ENCODE measurements at regions not wholly inside any gene's neighbourhood (a gene's known extent, or its start where the extent isn't known, plus 50 kb on each side); places are given as distances from the start of the nearest gene placed in this dataset.

DNA sequence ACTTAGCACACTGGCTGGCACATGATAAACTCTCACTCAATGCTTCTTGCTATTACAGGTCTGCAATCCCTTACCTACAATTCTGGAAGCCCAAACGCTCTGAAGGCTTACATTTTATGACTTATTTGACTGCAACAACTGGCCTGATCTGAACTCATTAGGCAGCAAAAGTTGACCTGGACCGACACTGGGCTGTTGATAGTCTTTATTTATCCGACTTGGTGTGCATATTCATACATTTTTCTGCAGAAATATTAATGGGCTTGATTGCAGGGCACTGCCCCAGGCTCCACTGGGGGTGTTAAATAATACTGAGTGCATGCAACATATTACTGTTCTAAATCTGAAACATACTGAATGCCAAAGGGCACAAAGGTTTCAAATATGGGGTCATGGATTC lies 1076.7 kb downstream of the BCL11B start:
- no peak for DNase-seq (ENCODE audit: low spot score)

DNA sequence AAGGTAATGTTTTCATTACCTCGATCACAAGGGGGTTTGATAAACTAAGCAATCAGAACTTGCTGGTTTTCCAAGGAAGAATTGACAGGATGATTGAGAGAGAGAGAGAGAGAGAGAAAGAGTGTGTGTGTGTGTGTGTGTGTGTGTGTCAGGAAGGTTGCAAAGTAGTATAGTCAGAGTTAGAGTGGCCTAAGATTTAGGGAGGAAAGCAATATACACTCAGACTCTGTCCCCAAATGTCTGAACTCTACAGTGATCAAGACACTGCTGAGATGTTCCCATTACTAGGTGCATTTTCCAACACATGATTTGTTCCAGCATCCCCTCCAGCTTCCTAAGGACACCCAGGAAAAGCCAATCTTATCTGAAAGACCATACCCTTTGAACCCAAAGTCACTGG lies 1074.1 kb downstream of the BCL11B start:
- no peak for DNase-seq (ENCODE audit: low spot score)

DNA sequence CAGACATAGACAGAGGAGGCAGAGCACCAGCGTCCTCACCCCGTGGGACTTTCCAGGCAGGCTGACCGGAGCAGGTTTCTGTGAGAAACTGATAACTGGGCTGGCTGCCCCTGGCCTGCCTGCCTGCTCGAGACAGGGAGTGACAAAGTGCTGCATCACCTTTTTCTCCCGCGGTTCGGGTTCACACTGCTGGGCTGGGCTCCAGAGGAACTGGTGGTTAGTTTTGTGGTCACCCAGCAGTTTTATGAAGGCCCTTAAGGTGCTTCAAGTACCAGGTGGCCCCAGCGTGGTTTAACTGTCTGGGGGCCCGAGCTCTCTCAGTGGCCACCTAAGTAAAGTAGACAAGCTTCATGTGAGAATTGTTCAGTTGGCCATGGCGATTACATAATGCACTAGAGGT lies 1073.6 kb downstream of the BCL11B start:
- DNase-seq (ENCODE audit: low spot score): peak; percentile 79

DNA sequence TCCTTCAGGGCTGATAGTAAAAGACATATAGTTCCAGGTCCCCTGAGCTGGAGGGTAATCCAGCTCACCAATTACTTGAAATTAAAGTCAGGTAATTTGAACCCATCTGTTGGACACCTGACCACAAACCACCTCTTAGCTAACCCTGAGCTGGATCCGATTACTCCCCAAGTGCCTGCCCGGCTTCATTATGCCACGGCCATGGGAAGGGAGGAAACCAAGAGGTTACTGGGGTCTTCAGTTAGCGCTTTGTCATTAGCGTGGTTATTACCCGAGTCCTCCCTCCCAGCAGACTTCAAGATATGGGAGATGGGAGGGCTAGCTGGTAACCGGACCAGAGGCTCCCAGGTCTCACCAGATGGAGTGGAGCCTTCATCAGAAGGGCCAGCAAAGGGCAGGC lies 1071.4 kb downstream of the BCL11B start:
- no peak for DNase-seq (ENCODE audit: low spot score)

DNA sequence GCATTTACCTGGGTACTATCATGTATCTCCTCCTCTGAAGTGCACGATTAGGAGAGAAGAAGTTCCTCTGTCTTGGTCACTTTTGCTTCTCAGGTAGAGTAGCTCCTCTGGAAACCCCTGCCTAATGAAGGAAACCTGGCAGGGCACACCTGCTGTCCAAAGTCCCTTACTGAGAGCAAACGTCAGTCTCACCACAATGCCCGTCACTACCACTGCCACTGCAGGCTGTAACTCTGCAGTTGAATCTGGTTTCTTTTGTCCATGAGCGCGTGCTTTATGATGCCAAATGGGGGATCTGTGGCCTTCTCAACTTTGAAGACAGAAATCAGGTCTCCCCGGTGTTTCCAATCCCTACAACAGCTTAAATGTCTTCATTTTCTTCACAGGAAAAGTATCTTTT lies 1068.6 kb downstream of the BCL11B start:
- no peak for DNase-seq (ENCODE audit: low spot score)

DNA sequence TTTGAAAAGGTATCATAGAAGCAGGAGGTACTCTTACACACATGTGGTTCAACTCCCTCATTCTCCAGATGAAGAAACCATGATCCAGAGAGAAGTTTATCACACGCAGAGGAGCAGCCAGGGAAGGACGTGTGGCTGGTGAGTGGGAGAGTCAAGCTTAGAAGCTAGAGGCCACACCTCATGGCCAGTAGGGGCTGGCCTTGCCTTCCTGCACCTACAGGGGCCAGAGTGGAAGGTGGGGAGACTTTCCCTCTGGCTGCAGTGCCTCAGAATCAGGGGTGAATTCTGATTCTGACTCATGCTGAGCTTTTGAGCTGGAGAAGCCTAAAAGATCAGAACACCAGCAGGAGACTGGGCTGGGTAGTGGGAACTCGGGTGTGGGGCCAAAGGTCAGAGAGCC lies 1067.9 kb downstream of the BCL11B start:
- DNase-seq (ENCODE audit: low spot score): no peak

DNA sequence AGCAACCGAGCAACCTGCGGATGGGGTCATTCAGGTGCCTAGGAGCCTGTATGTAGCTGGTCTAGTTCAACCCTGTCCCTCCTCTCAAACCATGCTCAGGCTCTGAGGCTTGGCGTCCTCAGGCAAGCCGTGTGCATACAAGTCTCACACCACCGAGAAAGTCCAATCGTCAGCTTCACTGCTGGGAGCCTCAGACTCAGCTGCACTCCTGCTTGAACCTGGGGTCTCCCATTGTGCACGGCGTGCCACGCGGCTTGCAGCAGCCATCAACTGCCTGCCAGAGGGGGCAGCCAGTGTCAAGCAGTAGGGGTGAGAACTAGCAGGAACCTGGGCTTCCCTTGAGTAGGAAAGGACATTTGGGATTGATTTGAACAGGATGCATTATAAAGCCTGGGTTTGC lies 1064.6 kb downstream of the BCL11B start:
- DNase-seq (ENCODE audit: low spot score): no peak

DNA sequence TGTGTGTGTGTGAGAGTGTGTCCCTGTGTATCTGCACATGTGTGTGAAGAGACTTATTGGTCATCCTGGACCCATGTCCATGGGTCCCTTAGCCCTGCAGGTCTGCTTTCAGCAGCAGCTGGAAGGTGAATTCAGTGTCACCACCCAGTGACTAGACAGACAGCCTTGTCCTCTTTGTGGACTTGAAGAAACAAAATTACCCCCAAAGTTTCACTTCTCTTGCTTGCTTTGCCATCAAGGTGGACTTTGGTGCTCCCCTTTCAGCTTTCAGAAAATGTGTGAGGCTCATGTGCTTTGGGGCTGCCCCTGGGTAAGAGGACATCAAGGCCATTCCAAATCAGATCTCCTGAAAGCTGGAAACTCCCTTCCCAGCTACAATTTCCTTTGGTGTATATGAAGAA lies 1063.8 kb downstream of the BCL11B start:
- no peak for DNase-seq (ENCODE audit: low spot score)

DNA sequence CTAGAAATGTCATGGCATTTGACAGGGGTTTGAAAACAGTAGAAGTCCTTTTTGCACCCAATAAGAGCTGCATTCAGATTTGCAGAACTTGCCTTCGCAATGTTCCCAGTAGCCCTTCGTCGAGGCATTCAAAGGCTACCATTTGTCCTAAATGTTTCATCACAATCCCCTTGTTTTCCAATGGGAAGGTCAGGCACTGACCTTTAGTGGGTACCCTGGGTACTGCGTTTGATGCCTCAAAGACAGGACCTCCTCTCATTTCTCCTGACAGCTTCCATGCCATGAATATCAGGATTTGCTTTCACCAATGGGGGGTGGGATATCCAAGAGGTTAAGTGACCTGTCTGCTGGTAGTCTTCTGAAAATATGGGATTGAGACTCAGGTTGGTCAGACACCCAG lies 1063.1 kb downstream of the BCL11B start:
- no peak for DNase-seq (ENCODE audit: low spot score)

DNA sequence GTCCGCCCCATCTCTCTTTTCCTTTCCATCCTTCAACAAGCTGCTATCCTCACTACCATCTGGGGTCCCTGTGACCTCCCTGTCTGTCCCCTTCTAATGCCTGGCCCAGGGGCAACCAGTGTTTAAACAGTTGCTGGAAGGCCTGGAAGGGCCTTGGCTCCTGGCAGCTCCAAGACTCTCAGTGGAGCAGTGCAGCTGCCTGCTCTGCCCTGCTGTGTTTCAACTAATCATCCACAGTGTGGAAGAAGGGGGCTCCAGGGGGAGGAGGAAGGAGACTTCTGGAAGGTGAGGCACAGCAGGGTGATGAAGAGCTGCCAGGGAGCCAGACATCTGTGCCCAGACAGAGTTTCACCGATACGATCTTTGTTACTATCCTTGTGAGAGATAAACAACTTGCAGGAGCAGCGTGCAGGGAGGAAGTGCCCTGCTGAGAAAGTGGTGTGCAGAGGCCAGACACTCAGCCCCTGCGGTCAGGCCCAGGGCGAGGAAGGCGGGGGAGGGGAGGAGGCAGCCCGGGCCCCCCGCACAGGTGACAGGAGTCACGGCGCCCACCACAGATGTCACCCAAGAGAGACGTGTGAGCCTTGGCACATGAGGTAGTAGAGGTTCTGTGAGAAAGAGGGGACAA lies 1061.8 kb downstream of the BCL11B start:
- DNase-seq (ENCODE audit: low spot score): peak; percentile 50

DNA sequence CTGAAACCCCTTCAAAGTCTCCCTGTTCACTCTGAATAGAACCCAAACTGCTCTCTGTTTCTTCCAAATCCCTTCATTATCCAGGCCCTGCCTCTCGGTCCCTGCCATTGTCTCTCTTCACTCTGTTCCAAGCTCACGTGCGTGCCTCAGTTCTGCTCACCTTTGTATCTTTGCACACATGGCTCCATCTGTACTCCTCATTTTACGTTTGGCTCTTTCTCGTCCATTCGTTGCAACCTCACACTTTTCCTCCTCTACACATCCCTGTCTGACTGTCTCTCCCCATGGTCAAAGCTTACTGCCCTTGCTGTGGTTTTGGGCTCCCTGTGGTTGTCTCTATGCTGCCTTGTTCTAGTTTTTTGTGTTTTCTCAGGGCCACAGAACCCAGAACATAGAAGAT lies 1054.5 kb downstream of the BCL11B start:
- no peak for DNase-seq (ENCODE audit: low spot score)

DNA sequence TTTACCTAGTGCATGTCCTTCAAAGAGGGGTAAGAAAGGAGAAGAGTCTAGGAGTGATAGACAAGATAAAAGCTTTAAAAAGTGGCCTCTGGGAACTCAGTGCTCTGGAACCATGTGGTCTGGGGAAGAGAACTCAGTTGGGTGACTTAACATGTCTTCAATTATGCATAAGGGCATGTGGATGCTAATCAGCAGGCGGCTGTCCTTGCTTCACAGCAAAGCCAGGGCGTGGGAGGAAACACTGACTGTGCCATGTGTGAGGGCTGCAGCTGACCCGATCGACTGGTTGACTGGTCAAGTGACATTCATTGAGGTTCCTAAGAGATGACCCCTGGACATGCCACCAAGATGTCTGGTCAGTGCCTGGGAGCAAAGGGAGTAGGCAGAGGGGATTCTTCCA lies 1053.8 kb downstream of the BCL11B start:
- no peak for DNase-seq (ENCODE audit: low spot score)

DNA sequence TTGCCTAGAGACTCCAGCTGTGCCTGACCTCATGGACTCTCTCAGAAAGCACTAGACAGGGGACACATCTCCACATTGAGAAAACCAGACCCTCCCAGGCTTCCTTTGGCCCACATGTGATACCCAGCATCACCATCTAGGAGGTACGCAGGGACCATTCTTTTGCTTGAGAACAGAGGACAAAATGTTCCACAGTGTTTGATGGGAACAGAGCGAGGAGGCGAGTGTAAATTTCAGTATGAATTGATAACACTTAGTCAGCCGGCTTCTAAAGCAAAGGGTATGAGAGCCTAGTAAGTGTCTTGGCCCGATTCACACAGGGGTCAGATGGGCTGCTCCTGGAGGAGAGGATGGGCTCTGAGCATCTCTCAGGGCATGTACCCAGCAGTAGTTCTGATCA lies 1052.4 kb downstream of the BCL11B start:
- DNase-seq (ENCODE audit: low spot score): peak; percentile 39

DNA sequence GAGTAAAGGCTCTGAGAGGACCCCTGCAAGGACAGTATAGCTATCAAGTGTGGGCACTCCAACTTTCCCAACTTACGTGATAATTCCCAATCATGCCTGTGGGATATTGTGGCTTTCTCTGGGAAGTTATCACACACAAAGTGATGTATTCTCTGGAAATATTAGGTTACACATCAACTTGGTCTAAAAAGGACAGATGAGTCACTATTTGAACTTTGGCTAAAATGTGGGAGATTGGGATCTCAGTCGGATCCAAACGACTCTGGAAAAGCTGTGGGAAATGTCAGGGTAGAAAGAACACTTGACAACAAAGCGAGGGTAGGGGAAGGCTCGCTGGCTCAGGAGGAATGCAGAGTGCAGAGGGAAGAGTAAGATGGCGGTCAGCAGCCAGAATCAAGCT lies 1048.9 kb downstream of the BCL11B start:
- no peak for DNase-seq (ENCODE audit: low spot score)

DNA sequence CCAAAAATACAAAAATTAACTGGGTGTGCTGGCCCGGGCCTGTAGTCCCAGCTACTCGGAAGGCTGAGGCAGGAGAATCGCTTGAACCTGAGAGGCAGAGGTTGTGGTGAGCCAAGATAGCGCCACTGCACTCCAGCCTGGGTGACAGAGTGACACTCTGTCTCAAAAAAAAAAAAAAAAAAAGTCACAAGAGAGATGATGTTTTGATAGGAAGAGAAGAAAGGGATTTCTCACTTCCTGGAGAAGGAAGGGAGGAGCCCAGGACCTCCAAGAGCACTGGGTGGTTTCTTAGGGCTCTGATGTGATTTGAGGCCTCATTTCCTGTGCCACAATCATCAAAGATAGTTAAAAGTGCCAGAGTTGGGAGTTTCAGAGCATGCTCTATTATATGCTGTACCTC lies 1048.3 kb downstream of the BCL11B start:
- DNase-seq (ENCODE audit: low spot score): peak; percentile 62

DNA sequence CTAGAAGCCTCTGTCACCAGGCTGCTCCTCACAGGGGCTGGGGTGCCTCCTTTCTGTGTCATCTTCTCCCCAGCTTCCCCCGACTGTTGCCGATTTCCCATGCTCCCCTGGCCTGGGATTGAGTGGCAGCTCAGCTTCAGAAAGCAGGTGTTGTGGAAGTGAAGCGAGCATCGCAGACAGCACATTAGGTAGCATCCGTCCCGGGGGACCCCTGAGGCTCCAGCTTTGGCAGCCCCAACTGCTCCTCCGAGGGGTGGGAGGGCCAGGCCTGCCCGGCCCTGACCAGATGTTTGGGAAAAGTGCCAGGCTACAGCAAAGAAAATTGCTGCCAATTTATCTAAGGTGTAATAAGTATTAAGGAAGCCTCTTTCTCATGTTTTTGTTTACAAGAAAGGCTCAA lies 1045.6 kb downstream of the BCL11B start:
- DNase-seq (ENCODE audit: low spot score): no peak

DNA sequence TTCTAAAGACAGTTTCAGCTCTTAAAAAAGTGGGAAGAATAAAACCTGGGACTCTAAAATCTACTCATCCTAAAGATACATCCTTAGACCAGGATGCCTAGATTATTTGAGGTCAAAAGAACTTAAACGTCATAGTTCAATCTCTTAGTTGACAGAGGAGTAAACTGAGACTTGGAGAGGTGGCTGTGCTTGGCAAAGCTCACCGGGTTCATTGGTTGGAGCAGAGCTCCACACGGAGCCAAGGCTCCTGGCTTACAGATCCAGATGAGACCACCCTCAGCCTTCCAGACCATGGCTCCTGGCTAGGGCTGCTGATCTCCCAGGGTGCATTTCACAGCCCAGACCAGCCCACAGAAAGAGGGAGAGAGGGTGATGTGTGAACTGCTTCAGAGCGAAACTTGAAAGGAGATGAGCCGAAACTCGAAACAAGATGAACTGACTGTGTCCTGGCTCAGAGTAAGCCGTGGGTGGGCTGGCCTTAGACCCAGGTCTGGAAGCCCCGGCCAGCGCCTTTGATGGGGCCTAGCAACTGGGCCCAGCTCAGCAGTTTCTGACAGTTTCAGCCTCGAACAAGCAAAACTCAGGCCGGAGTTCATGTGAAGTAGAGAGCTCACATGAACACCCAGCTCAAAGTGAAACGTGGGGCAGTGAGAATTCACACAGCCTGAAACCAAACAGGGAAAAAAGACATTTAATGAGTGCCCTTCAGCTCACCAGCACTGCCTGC lies 1044.8 kb downstream of the BCL11B start:
- DNase-seq (ENCODE audit: low spot score): peak; percentile 87

DNA sequence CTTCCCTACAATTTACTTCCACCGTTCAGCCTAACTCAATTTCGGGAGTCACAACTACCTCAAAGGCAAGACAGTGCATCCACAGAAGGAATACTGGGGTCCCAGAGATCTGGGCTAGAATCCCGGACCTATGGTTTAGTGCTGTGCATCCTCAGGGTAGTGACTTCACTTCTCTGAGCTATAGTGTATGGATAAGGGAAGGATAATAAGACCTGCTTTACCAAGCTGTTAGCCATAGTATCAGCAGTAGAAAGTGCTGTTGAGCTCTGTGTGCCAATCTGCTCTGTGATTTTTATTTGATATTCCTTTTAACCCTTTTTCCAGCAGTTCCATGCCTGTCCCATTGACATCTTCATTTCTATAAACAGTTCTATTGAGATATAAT lies 1044.3 kb downstream of the BCL11B start:
- DNase-seq (ENCODE audit: low spot score): no peak

DNA sequence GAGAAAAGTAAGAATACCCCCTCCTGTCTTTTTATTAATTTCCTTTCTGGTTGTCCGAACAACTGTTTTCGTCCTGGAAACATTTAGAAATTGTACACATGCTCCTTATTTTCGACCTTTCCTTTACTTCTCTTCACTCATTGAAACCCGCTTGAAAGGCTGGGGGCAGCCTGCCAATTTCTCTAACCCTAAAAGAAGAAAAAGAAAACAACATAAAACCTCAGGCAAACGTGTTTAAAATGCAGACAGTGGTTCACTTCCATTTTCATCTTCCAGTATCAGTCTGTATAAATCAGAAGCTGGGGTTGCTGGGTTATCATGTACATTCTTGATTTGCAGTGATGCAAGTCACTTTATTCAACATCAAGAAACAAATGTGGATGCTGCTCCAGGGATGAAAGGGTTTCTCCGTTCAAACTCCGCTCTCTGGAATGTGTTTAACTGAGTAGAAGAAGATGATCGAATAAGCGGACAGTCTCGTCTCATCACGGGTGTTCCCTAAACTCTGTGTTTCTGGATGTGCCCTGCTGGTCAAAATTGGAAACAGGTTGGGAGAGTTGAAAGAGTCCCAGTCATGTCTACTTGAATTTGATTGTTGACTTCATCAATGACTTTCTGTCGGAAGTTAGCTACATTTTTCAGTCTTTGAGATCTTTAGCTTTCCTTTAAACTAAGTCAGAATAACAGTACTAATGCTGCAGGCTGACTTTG lies 1042.2 kb downstream of the BCL11B start:
- DNase-seq (ENCODE audit: low spot score): no peak

DNA sequence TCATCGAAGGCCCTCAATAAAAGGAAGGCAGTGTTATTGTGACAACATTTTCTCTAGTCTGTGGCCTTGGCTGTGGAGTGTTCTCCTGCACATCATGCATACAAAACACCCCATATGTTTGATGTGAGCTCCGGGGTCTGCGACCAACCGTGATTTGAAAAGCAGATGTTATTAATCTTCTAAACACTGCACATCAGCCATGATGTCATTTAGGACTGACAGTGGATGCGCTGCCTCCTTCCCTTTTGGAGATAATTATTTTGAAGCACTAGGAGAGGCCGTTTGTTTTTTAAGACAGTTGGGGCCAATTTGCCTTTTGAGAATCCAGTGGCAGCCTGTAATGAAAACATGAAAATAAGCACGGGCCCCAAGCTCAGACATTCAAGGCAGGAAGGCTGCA lies 1041.6 kb downstream of the BCL11B start:
- no peak for DNase-seq (ENCODE audit: low spot score)

DNA sequence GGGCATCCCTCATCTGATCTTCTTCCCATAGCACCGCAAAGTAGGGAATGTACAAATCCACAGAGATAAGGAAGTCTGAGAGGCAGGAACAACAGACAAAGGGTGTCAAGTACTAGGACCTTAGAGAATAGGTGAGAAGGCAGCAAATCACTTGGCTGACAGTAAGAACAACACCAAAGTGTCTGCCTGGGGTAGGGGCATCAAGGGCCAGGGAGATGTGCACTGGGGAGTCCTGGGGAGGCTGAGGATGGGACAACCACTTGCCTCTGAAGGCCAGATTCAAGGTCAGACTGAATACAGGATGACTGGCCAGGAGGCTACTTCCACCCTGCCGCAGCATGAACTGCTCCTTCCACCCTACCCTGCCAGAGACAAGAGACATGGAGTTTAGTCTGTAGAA lies 1040.8 kb downstream of the BCL11B start:
- DNase-seq (ENCODE audit: low spot score): no peak

DNA sequence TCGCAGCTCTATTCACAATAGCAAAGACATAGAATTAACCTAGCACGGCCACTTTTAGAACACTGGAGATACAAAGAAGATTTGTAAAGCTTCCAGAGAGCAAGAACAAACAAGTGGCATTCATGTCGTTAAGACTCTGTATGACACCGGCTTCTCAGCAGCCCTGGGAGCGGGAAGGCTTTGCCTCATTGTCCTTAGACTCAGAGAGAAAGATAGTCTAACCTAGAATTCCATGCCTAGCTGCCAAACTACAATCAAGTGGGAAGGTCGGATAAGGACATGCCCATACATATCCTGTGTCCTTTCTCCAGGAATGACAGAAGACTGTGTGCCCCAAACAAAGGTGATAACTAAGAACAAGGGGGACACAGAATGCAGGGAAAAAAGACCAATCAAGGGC lies 1038.3 kb downstream of the BCL11B start:
- no peak for DNase-seq (ENCODE audit: low spot score)

DNA sequence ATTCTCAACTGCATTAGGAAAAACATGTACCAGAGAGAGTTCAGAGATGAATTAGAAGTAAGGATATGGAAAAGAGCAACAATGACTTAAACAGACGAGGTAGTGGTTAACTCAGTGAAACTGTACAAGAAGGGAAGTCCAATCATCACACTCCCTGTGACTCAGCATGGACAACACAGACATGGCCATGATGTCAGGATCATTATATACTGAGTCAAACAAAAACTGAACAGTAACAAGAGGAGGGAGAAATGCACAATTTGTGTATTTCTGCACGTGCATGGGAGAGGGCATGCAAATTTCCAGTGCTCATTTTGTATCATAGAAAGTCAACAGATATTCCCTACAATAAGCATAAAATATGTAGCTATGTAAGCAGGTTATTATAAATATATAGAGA lies 1037.8 kb downstream of the BCL11B start:
- DNase-seq (ENCODE audit: low spot score): peak; percentile 86

DNA sequence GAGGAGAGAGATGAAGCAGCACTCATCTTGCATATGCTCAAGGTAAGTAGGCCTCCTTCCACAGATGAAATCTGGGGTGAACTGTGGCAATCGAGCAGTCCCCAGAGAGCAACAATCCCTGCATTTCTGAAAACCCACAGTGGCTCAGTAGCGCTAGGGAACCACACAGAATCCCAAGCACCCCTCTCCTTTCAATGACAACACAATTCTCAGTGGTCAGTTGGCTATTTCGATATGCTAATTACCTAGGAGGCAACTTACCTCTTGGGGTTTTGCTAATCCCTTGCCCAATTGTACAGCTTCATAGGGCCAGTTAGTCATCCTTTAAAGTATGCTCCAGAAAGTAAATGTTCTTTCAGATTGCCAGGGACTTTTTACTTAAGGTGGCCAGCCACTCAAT lies 1035.7 kb downstream of the BCL11B start:
- DNase-seq (ENCODE audit: low spot score): no peak
